ENCODE measurements at regions not wholly inside any gene's neighbourhood (a gene's known extent, or its start where the extent isn't known, plus 50 kb on each side); places are given as distances from the start of the nearest gene placed in this dataset.

GRCh38 chr6:76790881-76791280, 672.4 kb downstream of the HTR1B start:
- intact Hi-C loops (cut with DNase I, micrococcal nuclease), result no loop called here
- CTCF ChIA-PET, result no interaction called here
- POLR2A ChIA-PET, result no interaction called here
- H3K4me3 ChIP-seq (ENCODE audit: low read length), result no peak overlapping the region
- ATAC-seq (ENCODE audit: poor library complexity) (no peak), DNase-seq (no peak)
- H3K36me3 Mint-ChIP-seq (ENCODE audit: low read depth), result no peaks in the 10 kb centered on the region
- no peaks in the 10 kb centered on the region for H3K27me3 Mint-ChIP-seq
- no peaks in the 10 kb centered on the region for H3K4me1 Mint-ChIP-seq (ENCODE audit: low read depth)
- no peak for TF ChIP-seq CTCF (IDR thresholded peaks at IDR 0.05)
- no peak overlapping the region for H3K27ac Mint-ChIP-seq
- no peaks in the 10 kb centered on the region for H3K27me3 ChIP-seq (ENCODE audit: control insufficient read depth in 1 of 2, insufficient read depth in 2 of 2, low read length in 2 of 2)
- H3K27ac ChIP-seq (ENCODE audit: low read depth in 1 of 2, low read length in 2 of 2), result no peak overlapping the region
- H3K9me3 ChIP-seq (ENCODE audit: control insufficient read depth in 1 of 2, insufficient read depth in 1 of 2, low read length in 2 of 2), result peaks cover 0 to 7% of the 10 kb centered on the region in 2 experiments
- H3K4me1 ChIP-seq (ENCODE audit: insufficient read depth, low read length), result no peaks in the 10 kb centered on the region
- H3K36me3 ChIP-seq (ENCODE audit: insufficient read depth, low read length), result no peaks in the 10 kb centered on the region
- H3K9me3 Mint-ChIP-seq, result peaks cover 4% of the 10 kb centered on the region
- no peak overlapping the region for H3K4me3 Mint-ChIP-seq

DNA sequence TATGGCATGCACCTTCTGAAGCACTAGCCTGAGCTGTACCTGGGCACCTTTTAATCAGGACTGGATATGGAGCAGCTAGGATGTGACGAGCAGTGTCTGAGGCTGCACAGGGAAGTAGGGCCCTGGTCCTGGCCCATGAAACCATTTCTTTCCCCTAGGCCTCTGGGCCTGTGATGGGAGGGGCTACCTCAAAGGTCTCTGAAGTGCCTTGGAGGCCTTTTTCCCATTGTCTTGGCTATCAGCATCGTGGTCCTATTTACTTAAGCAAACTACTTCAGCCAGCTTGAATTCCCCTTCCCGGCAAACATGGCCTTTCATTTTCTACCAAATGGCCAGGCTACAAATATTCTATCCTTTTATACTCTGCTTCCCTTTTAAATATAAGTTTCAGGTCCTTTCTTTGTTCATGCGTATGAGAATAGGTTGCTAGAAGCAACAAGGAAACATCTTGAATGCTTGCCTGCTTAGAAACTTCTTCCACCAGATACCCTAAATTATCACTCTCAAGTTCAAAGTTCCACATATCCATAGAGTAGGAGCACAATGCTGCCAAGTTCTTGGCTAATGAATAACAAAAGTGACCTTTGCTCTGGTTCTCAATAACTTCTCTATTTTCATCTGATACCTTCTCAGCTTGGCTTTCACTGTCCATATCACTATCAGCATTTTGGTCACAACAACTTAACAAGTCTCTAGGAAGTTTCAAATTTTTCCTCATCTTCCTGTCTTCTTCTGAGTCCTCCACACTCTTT, 673.1 kb downstream of the HTR1B start:
- intact Hi-C loops (cut with DNase I, micrococcal nuclease), result no loop called here
- Histone ChIP-seq H3K36me3 (ENCODE audit: insufficient read depth, low read length) (no peaks in the 10 kb centered on the region), H3K4me3 (ENCODE audit: low read length) (no peak overlapping the region), H3K4me1 (ENCODE audit: insufficient read depth, low read length) (no peaks in the 10 kb centered on the region), H3K9me3 (ENCODE audit: control insufficient read depth in 1 of 2, insufficient read depth in 1 of 2, low read length in 2 of 2) (peaks cover 0 to 7% of the 10 kb centered on the region in 2 experiments), H3K27me3 (ENCODE audit: control insufficient read depth in 1 of 2, insufficient read depth in 2 of 2, low read length in 2 of 2) (no peaks in the 10 kb centered on the region), H3K27ac (ENCODE audit: low read depth in 1 of 2, low read length in 2 of 2) (no peak overlapping the region)
- Mint-ChIP-seq H3K36me3 (ENCODE audit: low read depth) (no peaks in the 10 kb centered on the region), H3K4me1 (ENCODE audit: low read depth) (no peaks in the 10 kb centered on the region), H3K27me3 (no peaks in the 10 kb centered on the region), H3K4me3 (no peak overlapping the region), H3K27ac (no peak overlapping the region), H3K9me3 (peaks cover 6% of the 10 kb centered on the region)
- ChIA-PET POLR2A (no interaction called here), CTCF (no interaction called here)
- DNase-seq, result no peak
- ATAC-seq (ENCODE audit: poor library complexity), result no peak
- TF ChIP-seq CTCF (IDR thresholded peaks at IDR 0.05), result no peak

DNA sequence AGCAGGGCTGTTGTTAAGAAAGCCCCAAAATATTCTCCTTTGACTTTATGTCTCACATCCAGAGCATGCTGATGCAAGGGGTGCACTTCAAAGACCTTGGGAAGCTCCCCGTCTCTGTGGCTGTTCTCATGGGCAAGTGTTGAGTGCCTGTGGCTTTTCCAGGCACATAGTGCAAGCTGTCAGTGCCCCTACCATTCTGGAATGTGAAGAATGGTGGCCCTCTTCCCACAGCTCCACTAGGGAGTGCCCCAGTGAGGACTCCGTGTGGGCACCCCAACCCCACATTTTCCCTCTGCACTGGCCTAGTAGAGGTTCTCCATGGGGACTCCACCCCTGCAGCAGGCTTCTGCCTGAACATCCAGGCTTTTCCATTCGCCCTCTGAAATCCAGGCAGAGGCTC, 673.7 kb downstream of the HTR1B start:
- ChIA-PET CTCF (no interaction called here), POLR2A (no interaction called here)
- no peaks in the 10 kb centered on the region for H3K4me1 Mint-ChIP-seq (ENCODE audit: low read depth)
- no peak overlapping the region for H3K27ac Mint-ChIP-seq
- no peaks in the 10 kb centered on the region for H3K4me1 ChIP-seq (ENCODE audit: insufficient read depth, low read length)
- intact Hi-C loops (cut with DNase I, micrococcal nuclease), result no loop called here
- ATAC-seq (ENCODE audit: poor library complexity) (no peak), DNase-seq (no peak)
- no peaks in the 10 kb centered on the region for H3K27me3 Mint-ChIP-seq
- peaks cover 8% of the 10 kb centered on the region for H3K9me3 Mint-ChIP-seq
- H3K9me3 ChIP-seq (ENCODE audit: control insufficient read depth in 1 of 2, insufficient read depth in 1 of 2, low read length in 2 of 2), result peaks cover 0 to 7% of the 10 kb centered on the region in 2 experiments
- no peaks in the 10 kb centered on the region for H3K27me3 ChIP-seq (ENCODE audit: control insufficient read depth in 1 of 2, insufficient read depth in 2 of 2, low read length in 2 of 2)
- no peak for TF ChIP-seq CTCF (IDR thresholded peaks at IDR 0.05)
- H3K4me3 Mint-ChIP-seq, result no peak overlapping the region
- H3K4me3 ChIP-seq (ENCODE audit: low read length), result no peak overlapping the region
- H3K36me3 Mint-ChIP-seq (ENCODE audit: low read depth), result no peaks in the 10 kb centered on the region
- H3K36me3 ChIP-seq (ENCODE audit: insufficient read depth, low read length), result no peaks in the 10 kb centered on the region
- H3K27ac ChIP-seq (ENCODE audit: low read depth in 1 of 2, low read length in 2 of 2), result no peak overlapping the region

All from CD4-positive, alpha-beta T cell (primary cell).